Neural progenitor cell (in vitro differentiated cells): ENCODE measurements at regions not wholly inside any gene's neighbourhood (a gene's known extent, or its start where the extent isn't known, plus 50 kb on each side); places are given as distances from the start of the nearest gene placed in this dataset.
"Not testable (repeated sequence)": the region's sequence is repeated elsewhere in the genome, so short reads cannot be mapped to it uniquely, and the experiment has no call there.

ENCODE experiments used
- DNase-seq: peaks from one replicate; pipeline ENCODE4 v3.0.0-alpha.2; 2016; ENCODE audit warnings: low spot score
- H2AFZ ChIP-seq: fragments of 200-600 bp; sonication (generic); replicated peaks from 2 replicates; pipeline ENCODE4 v1.6.1; 2016; ENCODE audit warnings: antibody characterized with exemption
- H3F3A ChIP-seq: fragments of 200-600 bp; sonication (generic); 2 replicates; pipeline ENCODE4 v1.6.1; 2016; ENCODE audit warnings: antibody characterized with exemption, low read depth
- H3K27ac ChIP-seq: fragments of 200-600 bp; sonication (generic); 2 replicates; pipeline ENCODE4 v1.5.1; 2016; ENCODE audit warnings: mild to moderate bottlenecking
- H3K27me3 ChIP-seq: fragments of 200-600 bp; sonication (generic); 2 replicates; pipeline ENCODE4 v1.6.1; 2016; ENCODE audit warnings: mild to moderate bottlenecking, moderate library complexity
- H3K36me3 ChIP-seq: fragments of 200-600 bp; sonication (generic); 2 replicates; pipeline ENCODE4 v1.5.1; 2016
- H3K4me1 ChIP-seq: fragments of 200-600 bp; sonication (generic); 2 replicates; pipeline ENCODE4 v1.6.1; 2016; ENCODE audit warnings: mixed run types
- H3K4me2 ChIP-seq: fragments of 200-600 bp; sonication (generic); 2 replicates; pipeline ENCODE4 v1.6.1; 2016
- H3K4me3 ChIP-seq: fragments of 200-600 bp; sonication (generic); 2 replicates; pipeline ENCODE4 v1.5.1; 2016
- H3K79me2 ChIP-seq: fragments of 200-600 bp; sonication (generic); 2 replicates; pipeline ENCODE4 v1.6.1; 2016; ENCODE audit warnings: low read depth
- H3K9ac ChIP-seq: fragments of 200-600 bp; sonication (generic); 2 replicates; pipeline ENCODE4 v1.6.1; 2016
- H3K9me3 ChIP-seq: fragments of 200-600 bp; sonication (generic); 2 replicates; pipeline ENCODE4 v1.5.1; 2016; ENCODE audit warnings: low read depth
- H4K20me1 ChIP-seq: fragments of 200-600 bp; sonication (generic); 2 replicates; pipeline ENCODE4 v1.6.1; 2016; ENCODE audit warnings: low read depth
- H3K27ac Mint-ChIP-seq: 3 replicates; pipeline ENCODE4 v1.8.0; 2021; ENCODE audit warnings: mixed read lengths
- H3K27me3 Mint-ChIP-seq: 2 replicates; pipeline ENCODE4 v1.8.0; 2022; ENCODE audit warnings: low read depth, mild to moderate bottlenecking, inconsistent platforms, moderate library complexity, mixed read lengths; ENCODE audit not compliant: insufficient read depth
- H3K36me3 Mint-ChIP-seq: 3 replicates; pipeline ENCODE4 v1.8.0; 2021; ENCODE audit warnings: mixed read lengths
- H3K4me1 Mint-ChIP-seq: 3 replicates; pipeline ENCODE4 v1.8.0; 2021; ENCODE audit warnings: mixed read lengths
- H3K4me3 Mint-ChIP-seq: 3 replicates; pipeline ENCODE4 v1.8.0; 2021; ENCODE audit warnings: mild to moderate bottlenecking, moderate library complexity, mixed read lengths
- H3K9me3 Mint-ChIP-seq: 3 replicates; pipeline ENCODE4 v1.8.0; 2020; ENCODE audit warnings: mixed read lengths
- CTCF ChIP-seq: fragments of 200-600 bp; sonication (generic); IDR thresholded peaks from 2 replicates; pipeline ENCODE4 v1.5.1; 2017; ENCODE audit warnings: antibody characterized with exemption, mild to moderate bottlenecking
- EZH2 ChIP-seq: fragments of 200-600 bp; sonication (generic); IDR thresholded peaks from 2 replicates; pipeline ENCODE4 v1.6.1; 2017; ENCODE audit warnings: antibody characterized with exemption, mild to moderate bottlenecking, moderate library complexity
- EZH2phosphoT487 ChIP-seq: fragments of 200-600 bp; sonication (generic); IDR thresholded peaks from 2 replicates; pipeline ENCODE4 v1.6.1; 2017; ENCODE audit warnings: antibody characterized with exemption

- H3K27me3 Mint-ChIP-seq = peaks cover 12% of the 10 kb centered on the region
- H4K20me1 ChIP-seq, H3K27ac Mint-ChIP-seq, H3K27ac ChIP-seq, H3K27me3 ChIP-seq, H3K4me3 ChIP-seq, H2AFZ ChIP-seq, H3K79me2 ChIP-seq, H3K4me1 ChIP-seq, DNase-seq, H3K9ac ChIP-seq, H3K4me2 ChIP-seq, H3K36me3 Mint-ChIP-seq, H3K4me3 Mint-ChIP-seq, H3K4me1 Mint-ChIP-seq, H3F3A ChIP-seq, H3K36me3 ChIP-seq: not testable (repeated sequence)
- peaks cover 15% of the 10 kb centered on the region for H3K9me3 ChIP-seq
- peaks cover 56% of the 10 kb centered on the region for H3K9me3 Mint-ChIP-seq
Measured at GRCh38 chr14:105776112-105776511, 249.7 kb downstream of the TMEM121 start.

- Histone ChIP-seq H3K27me3 (no peaks in the 10 kb centered on the region), H2AFZ (no peak overlapping the region), H4K20me1 (no peaks in the 10 kb centered on the region), H3K27ac (no peak overlapping the region), H3K4me1 (no peaks in the 10 kb centered on the region), H3K9me3 (peaks cover 23% of the 10 kb centered on the region), H3K36me3 (no peaks in the 10 kb centered on the region), H3K9ac (no peak overlapping the region), H3K4me3 (no peak overlapping the region), H3K79me2 (no peaks in the 10 kb centered on the region), H3K4me2 (no peak overlapping the region), H3F3A (no peaks in the 10 kb centered on the region)
- Mint-ChIP-seq H3K27me3 (peaks cover 12% of the 10 kb centered on the region), H3K36me3 (no peaks in the 10 kb centered on the region), H3K9me3 (peaks cover 60% of the 10 kb centered on the region), H3K4me1 (no peaks in the 10 kb centered on the region), H3K4me3 (no peak overlapping the region), H3K27ac (no peak overlapping the region)
- no peak for TF ChIP-seq EZH2
- TF ChIP-seq EZH2phosphoT487 = no peak
- no peak for TF ChIP-seq CTCF
- DNase-seq = no peak
Measured at GRCh38 chr14:105776924-105777323, 250.5 kb downstream of the TMEM121 start.

GRCh38 chr14:105783707-105784106 lies 257.3 kb downstream of the TMEM121 start:
- Histone ChIP-seq H3K9ac (no peak overlapping the region), H3K36me3 (no peaks in the 10 kb centered on the region), H3K79me2 (no peaks in the 10 kb centered on the region), H3K27me3 (no peaks in the 10 kb centered on the region), H3K4me2 (no peak overlapping the region), H3K4me3 (no peak overlapping the region), H3K4me1 (no peaks in the 10 kb centered on the region), H2AFZ (no peak overlapping the region), H3K9me3 (peaks cover 28% of the 10 kb centered on the region), H4K20me1 (no peaks in the 10 kb centered on the region), H3F3A (no peaks in the 10 kb centered on the region), H3K27ac (no peak overlapping the region)
- no peaks in the 10 kb centered on the region for H3K4me1 Mint-ChIP-seq
- no peak for DNase-seq
- no peak overlapping the region for H3K27ac Mint-ChIP-seq
- no peaks in the 10 kb centered on the region for H3K36me3 Mint-ChIP-seq
- no peak overlapping the region for H3K4me3 Mint-ChIP-seq
- no peak for TF ChIP-seq EZH2
- no peak for TF ChIP-seq EZH2phosphoT487
- H3K9me3 Mint-ChIP-seq = peaks cover 55% of the 10 kb centered on the region
- H3K27me3 Mint-ChIP-seq = peaks cover 3% of the 10 kb centered on the region

- Histone ChIP-seq H3K27ac (no peak overlapping the region), H3K36me3 (no peaks in the 10 kb centered on the region), H3K4me3 (no peak overlapping the region), H4K20me1 (no peaks in the 10 kb centered on the region), H3K4me1 (no peaks in the 10 kb centered on the region), H3K9me3 (peaks cover 35% of the 10 kb centered on the region), H3K27me3 (no peaks in the 10 kb centered on the region), H3K9ac (no peak overlapping the region), H3K79me2 (no peaks in the 10 kb centered on the region), H3F3A (no peaks in the 10 kb centered on the region), H3K4me2 (no peak overlapping the region), H2AFZ (no peak overlapping the region)
- no peak overlapping the region for H3K4me3 Mint-ChIP-seq
- no peaks in the 10 kb centered on the region for H3K27me3 Mint-ChIP-seq
- no peaks in the 10 kb centered on the region for H3K4me1 Mint-ChIP-seq
- H3K9me3 Mint-ChIP-seq = peaks cover 50% of the 10 kb centered on the region
- no peak for DNase-seq
- TF ChIP-seq CTCF (no peak), EZH2phosphoT487 (no peak), EZH2 (no peak)
- H3K27ac Mint-ChIP-seq = no peak overlapping the region
- no peaks in the 10 kb centered on the region for H3K36me3 Mint-ChIP-seq
Measured at GRCh38 chr14:105793836-105794235, 267.5 kb downstream of the TMEM121 start.
